ENCODE measurements at regions not wholly inside any gene's neighbourhood (a gene's known extent, or its start where the extent isn't known, plus 50 kb on each side); places are given as distances from the start of the nearest gene placed in this dataset.
"Not testable (repeated sequence)": the region's sequence is repeated elsewhere in the genome, so short reads cannot be mapped to it uniquely, and the experiment has no call there.

- not testable (repeated sequence) for H3K36me3 Mint-ChIP-seq (ENCODE audit: unreplicated experiment); H3K9me3 Mint-ChIP-seq (ENCODE audit: unreplicated experiment); H3K27me3 Mint-ChIP-seq (ENCODE audit: unreplicated experiment); H3K4me1 Mint-ChIP-seq (ENCODE audit: low read depth, unreplicated experiment); H3K27ac Mint-ChIP-seq (ENCODE audit: unreplicated experiment); DNase-seq; H3K4me3 Mint-ChIP-seq (ENCODE audit: unreplicated experiment)
Observed at GRCh38 chr6:28626386-28626785, 100.7 kb downstream of the GPX5 start.

DNA sequence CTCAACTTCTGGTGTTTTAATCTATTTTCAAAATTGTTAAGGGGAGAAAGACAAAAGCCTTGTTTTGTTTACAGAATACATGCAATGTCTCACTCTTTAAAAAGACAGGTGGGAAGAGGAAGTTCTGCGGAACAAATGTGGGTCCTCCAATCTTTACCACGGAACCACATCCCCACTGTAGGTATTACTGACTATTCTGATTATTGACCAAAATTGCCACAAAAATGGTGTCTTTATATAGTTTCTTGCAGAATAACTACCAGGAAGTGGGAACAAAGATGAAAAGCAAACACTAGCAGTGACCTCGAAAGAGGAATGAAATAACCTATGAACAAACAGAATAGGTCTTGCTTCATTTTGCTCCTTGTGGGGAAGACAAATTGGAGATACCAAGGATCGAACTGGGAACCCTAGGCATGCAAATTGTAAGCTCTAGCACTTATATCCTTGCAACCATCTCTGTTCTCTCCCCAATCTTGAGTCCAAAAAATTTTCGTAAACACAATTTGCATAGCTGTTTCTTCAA is 106.7 kb downstream of the GPX5 start:
- H3K4me3 Mint-ChIP-seq (ENCODE audit: unreplicated experiment): no peak overlapping the region
- TF ChIP-seq, protein P1, sequence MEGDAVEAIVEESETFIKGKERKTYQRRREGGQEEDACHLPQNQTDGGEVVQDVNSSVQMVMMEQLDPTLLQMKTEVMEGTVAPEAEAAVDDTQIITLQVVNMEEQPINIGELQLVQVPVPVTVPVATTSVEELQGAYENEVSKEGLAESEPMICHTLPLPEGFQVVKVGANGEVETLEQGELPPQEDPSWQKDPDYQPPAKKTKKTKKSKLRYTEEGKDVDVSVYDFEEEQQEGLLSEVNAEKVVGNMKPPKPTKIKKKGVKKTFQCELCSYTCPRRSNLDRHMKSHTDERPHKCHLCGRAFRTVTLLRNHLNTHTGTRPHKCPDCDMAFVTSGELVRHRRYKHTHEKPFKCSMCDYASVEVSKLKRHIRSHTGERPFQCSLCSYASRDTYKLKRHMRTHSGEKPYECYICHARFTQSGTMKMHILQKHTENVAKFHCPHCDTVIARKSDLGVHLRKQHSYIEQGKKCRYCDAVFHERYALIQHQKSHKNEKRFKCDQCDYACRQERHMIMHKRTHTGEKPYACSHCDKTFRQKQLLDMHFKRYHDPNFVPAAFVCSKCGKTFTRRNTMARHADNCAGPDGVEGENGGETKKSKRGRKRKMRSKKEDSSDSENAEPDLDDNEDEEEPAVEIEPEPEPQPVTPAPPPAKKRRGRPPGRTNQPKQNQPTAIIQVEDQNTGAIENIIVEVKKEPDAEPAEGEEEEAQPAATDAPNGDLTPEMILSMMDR (IDR thresholded peaks at IDR 0.05; ENCODE audit: partially characterized antibody, unreplicated experiment): no peak
- peaks cover 19% of the 10 kb centered on the region for H3K4me1 Mint-ChIP-seq (ENCODE audit: low read depth, unreplicated experiment)
- H3K27me3 Mint-ChIP-seq (ENCODE audit: unreplicated experiment): no peaks in the 10 kb centered on the region
- H3K36me3 Mint-ChIP-seq (ENCODE audit: unreplicated experiment): no peaks in the 10 kb centered on the region
- H3K9me3 Mint-ChIP-seq (ENCODE audit: unreplicated experiment): peaks cover 6% of the 10 kb centered on the region
- no peak overlapping the region for H3K27ac Mint-ChIP-seq (ENCODE audit: unreplicated experiment)
- no peak for DNase-seq

DNA sequence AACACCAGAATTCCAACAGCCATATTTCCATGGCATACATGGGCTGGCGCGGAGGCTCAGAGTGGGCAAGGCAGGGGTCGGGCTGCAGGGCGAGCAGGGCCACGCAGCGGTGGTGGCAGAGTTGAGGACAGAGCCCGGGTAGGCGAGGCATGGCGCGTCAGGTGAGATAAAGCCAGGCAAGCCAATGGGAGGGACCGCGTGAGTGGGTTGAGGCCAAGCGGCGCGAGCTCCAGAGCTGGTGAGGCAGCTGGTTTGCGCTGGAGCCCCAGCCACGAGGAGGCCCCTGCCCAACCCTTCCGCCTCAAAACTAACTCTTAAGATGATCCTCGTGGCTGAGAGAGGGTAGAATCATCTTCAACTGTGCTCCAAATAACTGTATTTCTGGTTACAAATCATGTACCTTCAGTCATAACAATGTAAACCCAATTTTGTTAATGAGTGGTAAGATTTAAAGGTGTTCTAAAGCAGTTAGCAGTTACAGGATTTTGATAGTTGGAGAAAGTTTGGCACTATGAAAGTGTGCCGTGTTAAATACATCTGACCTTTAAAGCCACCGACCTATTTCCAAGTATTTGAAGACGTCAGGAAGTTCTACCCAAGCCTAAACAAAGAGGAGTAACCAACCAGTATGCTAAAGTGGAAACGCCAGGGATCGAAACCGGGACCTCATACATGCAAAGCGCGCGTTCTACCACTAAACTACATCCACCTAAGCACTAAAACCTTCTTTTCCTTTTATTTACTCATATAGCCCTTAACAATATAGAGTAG is 107.9 kb downstream of the GPX5 start:
- no peak for DNase-seq
- TF ChIP-seq, protein P1 (IDR thresholded peaks at IDR 0.05; ENCODE audit: partially characterized antibody, unreplicated experiment): no peak
- Mint-ChIP-seq H3K9me3 (ENCODE audit: unreplicated experiment) (peaks cover 6% of the 10 kb centered on the region), H3K36me3 (ENCODE audit: unreplicated experiment) (peaks cover under 1% of the 10 kb centered on the region), H3K4me1 (ENCODE audit: low read depth, unreplicated experiment) (peaks cover 22% of the 10 kb centered on the region), H3K4me3 (ENCODE audit: unreplicated experiment) (peak overlapping the region; percentile 91), H3K27me3 (ENCODE audit: unreplicated experiment) (no peaks in the 10 kb centered on the region), H3K27ac (ENCODE audit: unreplicated experiment) (no peak overlapping the region)

DNA sequence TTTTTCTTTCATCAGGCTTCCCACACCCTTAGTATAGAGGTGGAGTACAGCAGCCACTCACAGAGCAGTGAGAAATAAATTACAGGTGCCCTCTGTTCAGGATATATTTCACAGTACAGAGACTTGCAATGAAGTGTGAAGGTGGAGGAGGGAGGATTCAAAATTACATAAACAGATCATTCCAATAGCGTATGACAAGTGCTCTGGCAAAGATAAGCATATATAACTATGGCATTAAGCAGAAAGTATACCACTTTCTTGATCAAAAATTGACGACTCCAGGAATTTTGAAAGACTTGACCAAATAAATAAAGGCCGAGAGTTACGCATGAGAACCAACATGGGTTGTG is 108.7 kb downstream of the GPX5 start:
- no peaks in the 10 kb centered on the region for H3K27me3 Mint-ChIP-seq (ENCODE audit: unreplicated experiment)
- no peak for DNase-seq
- peak overlapping the region; percentile 91 for H3K27ac Mint-ChIP-seq (ENCODE audit: unreplicated experiment)
- TF ChIP-seq, protein P1 (IDR thresholded peaks at IDR 0.05; ENCODE audit: partially characterized antibody, unreplicated experiment): no peak
- H3K36me3 Mint-ChIP-seq (ENCODE audit: unreplicated experiment): peaks cover 7% of the 10 kb centered on the region
- peaks cover 6% of the 10 kb centered on the region for H3K9me3 Mint-ChIP-seq (ENCODE audit: unreplicated experiment)
- peaks cover 22% of the 10 kb centered on the region for H3K4me1 Mint-ChIP-seq (ENCODE audit: low read depth, unreplicated experiment)
- peak overlapping the region; percentile 91 for H3K4me3 Mint-ChIP-seq (ENCODE audit: unreplicated experiment)

DNA sequence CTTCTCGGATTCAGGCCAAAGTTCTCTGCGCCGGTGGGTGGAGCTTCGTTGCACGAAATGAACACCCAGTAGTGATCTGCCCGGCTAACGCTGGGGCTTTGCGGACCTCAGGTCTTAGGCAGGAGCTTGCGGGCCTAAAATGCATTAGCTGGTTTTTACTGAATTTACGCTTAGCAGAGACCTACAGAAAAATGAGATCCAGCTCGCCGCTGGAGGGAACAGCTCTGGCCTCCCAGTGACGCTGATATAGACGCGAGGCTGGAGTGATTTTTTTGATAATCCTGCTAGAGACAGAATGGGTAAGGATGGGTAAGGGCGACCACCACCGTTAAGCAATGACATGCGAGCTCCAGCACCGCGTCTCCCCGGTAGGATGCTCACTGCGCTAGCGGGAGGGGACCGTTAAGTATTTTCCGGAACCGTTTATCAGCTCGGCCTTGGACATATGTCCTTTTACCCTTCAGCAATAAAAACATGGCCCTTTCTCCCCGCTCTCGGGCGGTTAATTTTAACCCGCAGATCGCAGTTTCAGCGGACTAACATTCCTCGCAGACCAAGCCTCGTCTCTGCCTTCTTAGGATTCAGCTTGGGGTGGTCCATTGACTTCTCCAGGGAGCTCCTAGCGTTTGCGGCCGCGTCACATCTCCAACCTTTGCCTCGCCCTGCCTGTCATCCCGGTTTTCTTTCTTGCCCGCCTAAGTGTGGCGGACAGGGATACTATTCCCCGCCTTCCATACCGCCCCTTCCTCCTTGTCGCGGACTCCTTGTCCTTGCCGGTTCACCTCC is 109.3 kb downstream of the GPX5 start:
- DNase-seq: peak; percentile 69
- Mint-ChIP-seq H3K27ac (ENCODE audit: unreplicated experiment) (peak overlapping the region; percentile 91), H3K4me3 (ENCODE audit: unreplicated experiment) (peak overlapping the region; percentile 91), H3K27me3 (ENCODE audit: unreplicated experiment) (no peaks in the 10 kb centered on the region), H3K4me1 (ENCODE audit: low read depth, unreplicated experiment) (peaks cover 22% of the 10 kb centered on the region), H3K36me3 (ENCODE audit: unreplicated experiment) (peaks cover 7% of the 10 kb centered on the region), H3K9me3 (ENCODE audit: unreplicated experiment) (peaks cover 6% of the 10 kb centered on the region)
- TF ChIP-seq, protein P1 (IDR thresholded peaks at IDR 0.05; ENCODE audit: partially characterized antibody, unreplicated experiment): no peak

Measured in glutamatergic neuron (in vitro differentiated cells).